ENCODE measurements at regions not wholly inside any gene's neighbourhood (a gene's known extent, or its start where the extent isn't known, plus 50 kb on each side); places are given as distances from the start of the nearest gene placed in this dataset.

DNA sequence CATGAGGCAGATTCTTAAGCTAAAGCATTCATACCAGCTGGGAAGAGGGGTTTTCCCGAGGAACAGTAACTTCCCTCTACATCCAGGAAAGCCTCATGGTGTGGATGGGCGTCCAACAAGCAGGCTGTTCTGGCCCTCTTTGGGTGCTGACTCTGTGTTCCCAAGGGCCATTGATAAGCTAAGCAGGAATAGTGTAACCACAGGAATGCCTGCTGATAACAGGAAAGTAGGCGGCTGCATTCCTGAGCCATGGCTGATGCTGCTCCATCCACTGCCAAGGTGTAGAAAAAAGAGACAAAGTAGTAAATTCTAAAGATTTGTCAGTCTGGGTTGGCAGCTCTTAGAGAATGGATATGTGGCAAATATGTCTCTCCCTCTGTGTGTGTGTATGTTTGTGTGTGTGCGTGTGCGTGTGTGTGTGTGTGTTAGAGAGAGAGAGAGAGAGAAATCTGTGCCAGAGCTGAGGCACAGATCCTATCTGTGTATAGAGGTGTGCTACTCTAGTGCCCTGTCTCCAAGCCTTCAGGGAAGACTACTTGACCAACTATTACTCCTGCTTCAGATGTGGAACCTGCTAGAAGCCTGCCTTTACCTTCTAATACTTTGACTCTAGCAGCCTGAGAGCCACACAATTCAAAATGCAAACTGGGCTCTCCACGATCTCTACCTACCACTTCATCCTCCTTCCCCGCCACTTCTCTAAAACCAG, 353.1 kb upstream of the NR3C2 start:
- DNase-seq: no peak
- Mint-ChIP-seq H3K9me3 (peaks cover 10% of the 10 kb centered on the region; the same call in 1 of the 2 replicates), H3K27ac (no peak overlapping the region)

DNA sequence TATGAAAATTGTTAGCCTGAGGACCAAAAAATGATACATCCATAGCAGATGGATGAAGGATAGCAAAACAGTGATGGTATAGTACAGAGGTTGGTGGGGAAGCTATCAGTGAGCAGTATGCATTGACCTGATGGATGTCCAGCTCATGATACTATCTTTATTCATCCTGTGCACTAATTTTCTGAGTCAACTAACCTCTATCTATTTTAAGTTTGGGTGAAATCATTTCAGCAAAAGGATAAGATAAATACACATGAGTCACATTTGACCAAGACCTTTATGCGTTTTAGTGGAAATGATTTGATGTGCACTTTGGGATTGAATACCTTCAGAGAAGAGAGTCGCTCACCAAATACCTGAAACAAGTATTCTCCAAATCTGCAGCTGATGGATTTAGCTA, 351.0 kb upstream of the NR3C2 start:
- no peak for TF ChIP-seq CTCF (IDR thresholded peaks at IDR 0.05)
- DNase-seq: no peak
- H3K27ac Mint-ChIP-seq: no peak overlapping the region
- H3K36me3 Mint-ChIP-seq (ENCODE audit: low read depth): no peaks in the 10 kb centered on the region
- H3K27me3 Mint-ChIP-seq (ENCODE audit: insufficient read depth): peaks cover 1% of the 10 kb centered on the region; the same call in 1 of the 2 replicates
- H3K4me1 Mint-ChIP-seq (ENCODE audit: low read depth): no peaks in the 10 kb centered on the region
- peaks cover 10% of the 10 kb centered on the region for H3K9me3 Mint-ChIP-seq
- H3K4me3 Mint-ChIP-seq: no peak overlapping the region

More for the DNA sequence above, 353.1 kb upstream of the NR3C2 start:
- no peaks in the 10 kb centered on the region for H3K27me3 Mint-ChIP-seq (ENCODE audit: insufficient read depth)
- no peak overlapping the region for H3K4me3 Mint-ChIP-seq
- TF ChIP-seq CTCF (IDR thresholded peaks at IDR 0.05): no peak
- no peaks in the 10 kb centered on the region for H3K36me3 Mint-ChIP-seq (ENCODE audit: low read depth)
- no peaks in the 10 kb centered on the region for H3K4me1 Mint-ChIP-seq (ENCODE audit: low read depth)

- Mint-ChIP-seq H3K4me1 (ENCODE audit: low read depth) (no peaks in the 10 kb centered on the region), H3K27ac (no peak overlapping the region), H3K36me3 (ENCODE audit: low read depth) (no peaks in the 10 kb centered on the region), H3K27me3 (ENCODE audit: insufficient read depth) (peaks cover 1% of the 10 kb centered on the region; the same call in 1 of the 2 replicates), H3K9me3 (peaks cover 14% of the 10 kb centered on the region), H3K4me3 (no peak overlapping the region)
- no peak for TF ChIP-seq CTCF (IDR thresholded peaks at IDR 0.05)
- DNase-seq: no peak
Observed at GRCh38 chr4:148790691-148791090, 348.5 kb upstream of the NR3C2 start.

GRCh38 chr4:148790246-148790645, 348.0 kb upstream of the NR3C2 start:
- no peak for DNase-seq
- no peak overlapping the region for H3K4me3 Mint-ChIP-seq
- no peaks in the 10 kb centered on the region for H3K36me3 Mint-ChIP-seq (ENCODE audit: low read depth)
- no peak overlapping the region for H3K27ac Mint-ChIP-seq
- TF ChIP-seq CTCF (IDR thresholded peaks at IDR 0.05): no peak
- peaks cover 1% of the 10 kb centered on the region; the same call in 1 of the 2 replicates for H3K27me3 Mint-ChIP-seq (ENCODE audit: insufficient read depth)
- no peaks in the 10 kb centered on the region for H3K4me1 Mint-ChIP-seq (ENCODE audit: low read depth)
- H3K9me3 Mint-ChIP-seq: peaks cover 17% of the 10 kb centered on the region

GRCh38 chr4:148787831-148788477, 345.7 kb upstream of the NR3C2 start:
- Mint-ChIP-seq H3K27ac (no peak overlapping the region), H3K4me3 (no peak overlapping the region)

More at GRCh38 chr4:148787831-148788477, 345.7 kb upstream of the NR3C2 start:
- no peak for DNase-seq
- TF ChIP-seq CTCF (IDR thresholded peaks at IDR 0.05): no peak
- peaks cover 1% of the 10 kb centered on the region; the same call in 1 of the 2 replicates for H3K27me3 Mint-ChIP-seq (ENCODE audit: insufficient read depth)
- H3K4me1 Mint-ChIP-seq (ENCODE audit: low read depth): no peaks in the 10 kb centered on the region
- peaks cover 26% of the 10 kb centered on the region for H3K9me3 Mint-ChIP-seq
- H3K36me3 Mint-ChIP-seq (ENCODE audit: low read depth): no peaks in the 10 kb centered on the region
